ENCODE measurements at regions not wholly inside any gene's neighbourhood (a gene's known extent, or its start where the extent isn't known, plus 50 kb on each side); places are given as distances from the start of the nearest gene placed in this dataset.

GRCh38 chr1:82160903-82161302, 360.2 kb downstream of the ADGRL2 start:
- TF ChIP-seq EZH2 (IDR thresholded peaks at IDR 0.05), result no peak
- no peak for TF ChIP-seq CTCF (IDR thresholded peaks at IDR 0.05)
